H1 (cell line): ENCODE measurements at regions not wholly inside any gene's neighbourhood (a gene's known extent, or its start where the extent isn't known, plus 50 kb on each side); places are given as distances from the start of the nearest gene placed in this dataset.

Source experiments
- CTCF ChIA-PET: fragments of 300-600 bp; sonication (Branson Sonifier 250); formaldehyde crosslinking; loops from one replicate; lab custom pipeline; 2021; ENCODE audit not compliant: partially characterized antibody; lab: Charles Lee
- POLR2A ChIA-PET: fragments of 300-600 bp; sonication (Branson Sonifier 250); formaldehyde crosslinking; loops from one replicate; lab custom pipeline; 2021; ENCODE audit warnings: inconsistent platforms; ENCODE audit not compliant: partially characterized antibody; lab: Charles Lee
- DNase-seq, 2 experiments: peaks; one replicate each; pipeline versions ENCODE4 v3.0.0 to v3.0.0-alpha.2; 2010 to 2022; ENCODE audit warnings: low spot score in 2 of 2, low read depth in 1 of 2, mixed read lengths in 1 of 2
- FAIRE-seq: peaks from 2 replicates; lab custom pipeline; 2011; peaks lifted over from hg19 to GRCh38; lab: Jason Lieb, UNC
- H2AFZ ChIP-seq: 2 replicates; pipeline ENCODE4 v1.8.1; 2012; ENCODE audit warnings: low read length, inconsistent platforms
- H2AK5ac ChIP-seq: 2 replicates; pipeline ENCODE4 v1.6.1; 2013; ENCODE audit warnings: low read depth, low read length
- H2BK120ac ChIP-seq: replicated peaks from 2 replicates; pipeline ENCODE3; 2013; ENCODE audit warnings: low read depth, low read length, inconsistent platforms
- H2BK12ac ChIP-seq: 2 replicates; pipeline ENCODE4 v1.6.1; 2013; ENCODE audit warnings: low read depth, low read length
- H2BK15ac ChIP-seq: 2 replicates; pipeline ENCODE4 v1.6.1; 2013; ENCODE audit warnings: low read length
- H2BK20ac ChIP-seq: 2 replicates; pipeline ENCODE4 v1.6.1; 2013; ENCODE audit warnings: low read length
- H2BK5ac ChIP-seq: 2 replicates; pipeline ENCODE4 v1.6.1; 2013; ENCODE audit warnings: low read depth, low read length
- H3K14ac ChIP-seq: 2 replicates; pipeline ENCODE4 v1.6.1; 2013; ENCODE audit warnings: inconsistent platforms; ENCODE audit not compliant: insufficient read length
- H3K18ac ChIP-seq: 2 replicates; pipeline ENCODE4 v1.6.1; 2013; ENCODE audit warnings: low read length; ENCODE audit errors: extremely low read depth
- H3K23ac ChIP-seq: 2 replicates; pipeline ENCODE4 v1.6.1; 2013; ENCODE audit warnings: inconsistent platforms; ENCODE audit not compliant: insufficient read length
- H3K23me2 ChIP-seq: 2 replicates; pipeline ENCODE4 v1.6.1; 2013; ENCODE audit warnings: low read depth, low read length
- H3K27ac ChIP-seq: 2 replicates; pipeline ENCODE4 v1.6.1; 2011; ENCODE audit warnings: low read depth, low read length, inconsistent platforms
- H3K27me3 ChIP-seq, 4 experiments: replicated peaks in 1 of 4; 1 replicate in 1 of 4; 2 replicates in 3 of 4; pipeline versions ENCODE4 v1.6.1 to v1.8.1; 2011 to 2013; ENCODE audit warnings: low read length in 3 of 4, mild to moderate bottlenecking in 3 of 4, inconsistent platforms in 2 of 4, mixed read lengths in 2 of 4, moderate library complexity in 1 of 4; ENCODE audit not compliant: control insufficient read depth in 3 of 4, insufficient read depth in 3 of 4; ENCODE audit errors: extremely low read depth in 1 of 4
- H3K36me3 ChIP-seq, 4 experiments: 2 replicates each; pipeline versions ENCODE4 v1.6.1 to v1.8.1; 2011 to 2013; ENCODE audit warnings: mild to moderate bottlenecking in 4 of 4, low read length in 3 of 4, moderate library complexity in 2 of 4, control low read depth in 1 of 4, inconsistent platforms in 1 of 4; ENCODE audit not compliant: insufficient read depth in 4 of 4, control insufficient read depth in 2 of 4
- H3K4ac ChIP-seq: replicated peaks from 2 replicates; pipeline ENCODE3; 2013; ENCODE audit warnings: low read length, low read depth, mixed read lengths, inconsistent platforms; ENCODE audit not compliant: insufficient read length
- H3K4me1 ChIP-seq, 4 experiments: replicated peaks in 1 of 4; 1 replicate in 1 of 4; 2 replicates in 3 of 4; pipeline versions ENCODE4 v1.6.1 to v1.8.1; 2011 to 2013; ENCODE audit warnings: low read length in 3 of 4, inconsistent platforms in 2 of 4, mixed read lengths in 1 of 4; ENCODE audit not compliant: insufficient read depth in 4 of 4, control insufficient read depth in 3 of 4
- H3K4me2 ChIP-seq, 2 experiments: 2 replicates each; pipeline versions ENCODE4 v1.6.1 to v1.8.1; 2011 to 2013; ENCODE audit warnings: low read depth in 2 of 2, low read length in 2 of 2, control low read depth in 1 of 2, inconsistent platforms in 1 of 2, mild to moderate bottlenecking in 1 of 2; ENCODE audit not compliant: insufficient read depth in 1 of 2
- H3K4me3 ChIP-seq, 4 experiments: fragments of 200-600, 300-600 bp in 1 of 4; sonication (generic), shearing (Covaris generic), sonication (Bioruptor Twin) in 1 of 4; 2 replicates each; pipeline versions ENCODE4 v1.5.1 to v1.8.1; 2011 to 2016; ENCODE audit warnings: low read length in 4 of 4, low read depth in 3 of 4, control low read depth in 2 of 4, inconsistent platforms in 2 of 4, mild to moderate bottlenecking in 2 of 4, mixed read lengths in 1 of 4, moderate library complexity in 1 of 4; ENCODE audit not compliant: insufficient read depth in 2 of 4; ENCODE audit errors: extremely low read depth in 1 of 4
- H3K56ac ChIP-seq: replicated peaks from 2 replicates; pipeline ENCODE3; 2013; ENCODE audit warnings: low read depth, mild to moderate bottlenecking, mixed read lengths, low read length, inconsistent platforms; ENCODE audit not compliant: insufficient read length
- H3K79me1 ChIP-seq: 2 replicates; pipeline ENCODE4 v1.6.1; 2013; ENCODE audit warnings: low read depth, low read length, control low read depth
- H3K79me2 ChIP-seq, 2 experiments: 2 replicates each; pipeline versions ENCODE4 v1.6.1 to v1.8.1; 2012 to 2013; ENCODE audit warnings: low read length in 2 of 2, mild to moderate bottlenecking in 2 of 2, inconsistent platforms in 1 of 2; ENCODE audit not compliant: insufficient read depth in 2 of 2, control insufficient read depth in 1 of 2
- H3K9ac ChIP-seq, 4 experiments: replicated peaks in 1 of 4; 1 replicate in 1 of 4; 2 replicates in 3 of 4; pipeline versions ENCODE4 v1.6.1 to v1.8.1; 2011 to 2013; ENCODE audit warnings: low read depth in 3 of 4, low read length in 3 of 4, control low read depth in 2 of 4, mild to moderate bottlenecking in 2 of 4, moderate library complexity in 2 of 4, inconsistent platforms in 1 of 4; ENCODE audit errors: extremely low read depth in 1 of 4
- H3K9me3 ChIP-seq, 2 experiments: 2 replicates each; pipeline versions ENCODE4 v1.6.1 to v1.8.1; 2012 to 2013; ENCODE audit warnings: mild to moderate bottlenecking in 2 of 2, moderate library complexity in 2 of 2, control low read depth in 1 of 2, inconsistent platforms in 1 of 2, low read depth in 1 of 2, low read length in 1 of 2, mixed read lengths in 1 of 2; ENCODE audit not compliant: insufficient read depth in 2 of 2
- H4K20me1 ChIP-seq, 2 experiments: replicated peaks in 1 of 2; 2 replicates each; pipeline versions ENCODE3 to v1.8.1; 2011 to 2013; ENCODE audit warnings: inconsistent platforms in 2 of 2, low read length in 2 of 2, mild to moderate bottlenecking in 1 of 2; ENCODE audit not compliant: insufficient read depth in 2 of 2, control insufficient read depth in 1 of 2
- H4K5ac ChIP-seq: 2 replicates; pipeline ENCODE4 v1.6.1; 2013; ENCODE audit warnings: low read length, low read depth, mixed read lengths, inconsistent platforms; ENCODE audit not compliant: insufficient read length
- H4K8ac ChIP-seq: 2 replicates; pipeline ENCODE4 v1.8.0; 2013; ENCODE audit warnings: mild to moderate bottlenecking, moderate library complexity, low read length, inconsistent platforms; ENCODE audit not compliant: insufficient read depth; ENCODE audit errors: extremely low read depth
- H4K91ac ChIP-seq: replicated peaks from 2 replicates; pipeline ENCODE3; 2013; ENCODE audit warnings: low read length, mixed read lengths, inconsistent platforms; ENCODE audit not compliant: insufficient read length
- CHD1 ChIP-seq: IDR thresholded peaks from 2 replicates; pipeline ENCODE4 v1.6.1; 2012; ENCODE audit warnings: low read depth, low read length, improper control_type of control experiment
- TBP ChIP-seq: IDR thresholded peaks from 2 replicates; pipeline ENCODE4 v1.6.1; 2011; ENCODE audit warnings: low read depth, low read length, improper control_type of control experiment
- WGBS, 2 experiments: shearing (Covaris generic) in 1 of 2; methylation state at CpG; one replicate each; pipeline versions ENCODE4 v1.1.6 to v1.1.7; 2013 to 2015; ENCODE audit warnings: low lambda C conversion rate in 2 of 2, mixed read lengths in 2 of 2, inconsistent platforms in 1 of 2, low coverage in 1 of 2, missing lambda C conversion rate in 1 of 2; ENCODE audit not compliant: insufficient replicate concordance in 2 of 2, insufficient coverage in 1 of 2, insufficient read length in 1 of 2; ENCODE audit errors: extremely low coverage in 1 of 2, missing lambda C conversion rate in 1 of 2; 5-methylcytosine and 5-hydroxymethylcytosine counted together
- TF ChIP-seq, protein P1 (sequence below): IDR thresholded peaks from 2 replicates; pipeline ENCODE4 v1.6.1; 2011; ENCODE audit warnings: low read length, improper control_type of control experiment

GRCh38 chr22:48858121-48858520, 969.6 kb downstream of the BRD1 start:
- Histone ChIP-seq H3K4ac (no peak overlapping the region), H3K36me3 (no peaks in the 10 kb centered on the region), H4K5ac (no peak overlapping the region), H3K4me3 (no peak overlapping the region), H2BK5ac (no peak overlapping the region), H3K23ac (no peak overlapping the region), H3K14ac (no peak overlapping the region), H3K23me2 (peaks cover 14% of the 10 kb centered on the region; the same call in 1 of the 2 replicates), H4K91ac (no peak overlapping the region), H3K79me2 (no peaks in the 10 kb centered on the region), H3K79me1 (no peaks in the 10 kb centered on the region), H4K20me1 (peaks cover 0 to 2% of the 10 kb centered on the region in 2 experiments), H2BK15ac (no peak overlapping the region), H3K4me1 (no peaks in the 10 kb centered on the region), H3K27ac (no peak overlapping the region), H3K9ac (no peak overlapping the region), H3K18ac (no peak overlapping the region), H2BK12ac (no peak overlapping the region), H2AK5ac (no peak overlapping the region), H3K56ac (no peak overlapping the region), H4K8ac (no peak overlapping the region), H3K9me3 (peaks cover 0 to 6% of the 10 kb centered on the region in 2 experiments; a peak in 1 of 4 replicates), H3K4me2 (no peak overlapping the region), H2BK20ac (no peak overlapping the region), H2AFZ (no peak overlapping the region), H3K27me3 (no peaks in the 10 kb centered on the region; a peak in 1 of 7 replicates), H2BK120ac (no peak overlapping the region)
- no peak for TF ChIP-seq CHD1
- TF ChIP-seq, protein P1, sequence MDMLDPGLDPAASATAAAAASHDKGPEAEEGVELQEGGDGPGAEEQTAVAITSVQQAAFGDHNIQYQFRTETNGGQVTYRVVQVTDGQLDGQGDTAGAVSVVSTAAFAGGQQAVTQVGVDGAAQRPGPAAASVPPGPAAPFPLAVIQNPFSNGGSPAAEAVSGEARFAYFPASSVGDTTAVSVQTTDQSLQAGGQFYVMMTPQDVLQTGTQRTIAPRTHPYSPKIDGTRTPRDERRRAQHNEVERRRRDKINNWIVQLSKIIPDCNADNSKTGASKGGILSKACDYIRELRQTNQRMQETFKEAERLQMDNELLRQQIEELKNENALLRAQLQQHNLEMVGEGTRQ, result no peak
- TF ChIP-seq TBP, result no peak
- 81% methylated on average over 8 of the region's 9 CpGs; no CpG with 5 or more reads in 1 of the 2 experiments for WGBS, 2 experiments
- ChIA-PET POLR2A (no interaction called here), CTCF (interaction anchor here (1.2 to 1.5 kb wide), 2 partner anchors 15 to 37 kb away, joined by 3 to 4 read pairs; no protein-coding TSS in a partner anchor)
- FAIRE-seq, result no peak
- no peak for DNase-seq
